PFSK-1 (cell line): ENCODE measurements at regions not wholly inside any gene's neighbourhood (a gene's known extent, or its start where the extent isn't known, plus 50 kb on each side); places are given as distances from the start of the nearest gene placed in this dataset.

Experiments used
- FOXP2 ChIP-seq: optimal IDR thresholded peaks from 2 replicates; pipeline ENCODE3; 2011; ENCODE audit warnings: borderline replicate concordance, control low read depth, inconsistent platforms; ENCODE audit not compliant: insufficient read depth; ENCODE audit errors: extremely low read length, extremely low read depth
- POLR2AphosphoS5 ChIP-seq: IDR thresholded peaks from 2 replicates; pipeline ENCODE4 v1.6.1; 2012; ENCODE audit warnings: low read depth, mild to moderate bottlenecking, control low read depth, low read length, moderate library complexity
- TAF1 ChIP-seq: IDR thresholded peaks from 2 replicates; pipeline ENCODE4 v1.6.1; 2012; ENCODE audit warnings: low read length, control low read depth, borderline replicate concordance; ENCODE audit not compliant: insufficient read depth

DNA sequence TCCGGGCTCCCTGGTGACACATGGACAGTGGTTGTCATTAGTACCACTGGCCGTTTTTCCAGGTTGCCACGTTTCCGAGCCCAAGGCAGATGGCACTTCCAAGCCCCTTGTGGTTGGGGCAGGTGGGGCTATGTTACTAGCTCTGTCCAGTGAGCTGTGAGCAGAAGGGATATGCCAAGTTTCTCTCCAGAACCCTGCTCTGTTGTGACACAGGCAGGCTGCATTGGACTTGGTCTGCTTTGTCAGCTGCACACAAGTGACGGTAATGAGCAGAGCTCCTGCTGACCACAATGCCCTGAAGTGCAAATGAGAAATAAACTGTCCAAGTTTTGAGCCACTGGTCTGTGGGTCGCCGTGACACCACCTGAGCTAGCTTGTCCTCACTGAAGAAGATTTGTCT lies 118.8 kb downstream of the GYPC start:
- TF ChIP-seq TAF1 (no peak), POLR2AphosphoS5 (no peak), FOXP2 (no peak)
